H9 (cell line): ENCODE measurements at regions not wholly inside any gene's neighbourhood (a gene's known extent, or its start where the extent isn't known, plus 50 kb on each side); places are given as distances from the start of the nearest gene placed in this dataset.

Experiments
- DNase-seq: peaks from one replicate; pipeline ENCODE4 v3.0.0-alpha.2; 2017
- H2AFZ ChIP-seq: one replicate; pipeline ENCODE4 v1.6.1; 2013; ENCODE audit warnings: mild to moderate bottlenecking, low read length, control low read depth, moderate library complexity
- H2AK5ac ChIP-seq: 2 replicates; pipeline ENCODE4 v1.6.1; 2013; ENCODE audit warnings: low read length, control low read depth, mixed read lengths; ENCODE audit not compliant: insufficient read length
- H2BK120ac ChIP-seq: one replicate; pipeline ENCODE4 v1.6.1; 2013; ENCODE audit warnings: low read depth, mild to moderate bottlenecking, low read length, control low read depth, inconsistent platforms; ENCODE audit not compliant: poor library complexity, severe bottlenecking
- H2BK12ac ChIP-seq: 2 replicates; pipeline ENCODE4 v1.6.1; 2013; ENCODE audit warnings: low read length, control low read depth, mixed read lengths, low read depth; ENCODE audit not compliant: insufficient read length
- H2BK15ac ChIP-seq: 2 replicates; pipeline ENCODE4 v1.6.1; 2013; ENCODE audit warnings: low read depth, low read length, control low read depth
- H2BK20ac ChIP-seq: one replicate; pipeline ENCODE4 v1.6.1; 2013; ENCODE audit warnings: low read depth, mild to moderate bottlenecking, low read length, control low read depth, inconsistent platforms; ENCODE audit not compliant: poor library complexity, severe bottlenecking
- H2BK5ac ChIP-seq: 2 replicates; pipeline ENCODE4 v1.6.1; 2013; ENCODE audit warnings: low read length, control low read depth, mixed read lengths; ENCODE audit not compliant: insufficient read length
- H3K14ac ChIP-seq: 2 replicates; pipeline ENCODE4 v1.6.1; 2013; ENCODE audit warnings: low read length, control low read depth; ENCODE audit not compliant: insufficient read depth
- H3K18ac ChIP-seq: 2 replicates; pipeline ENCODE4 v1.6.1; 2013; ENCODE audit warnings: low read depth, mild to moderate bottlenecking, mixed read lengths, low read length, control low read depth; ENCODE audit not compliant: insufficient read length
- H3K23ac ChIP-seq: 2 replicates; pipeline ENCODE4 v1.6.1; 2013; ENCODE audit warnings: low read length, control low read depth, mixed read lengths, low read depth; ENCODE audit not compliant: insufficient read length
- H3K23me2 ChIP-seq: 2 replicates; pipeline ENCODE4 v1.6.1; 2013; ENCODE audit warnings: low read depth, mild to moderate bottlenecking, mixed read lengths, low read length, control low read depth; ENCODE audit not compliant: insufficient read length, poor library complexity, severe bottlenecking
- H3K27ac ChIP-seq: 2 replicates; pipeline ENCODE4 v1.5.1; 2013; ENCODE audit warnings: low read length, control low read depth, mixed read lengths, low read depth; ENCODE audit not compliant: insufficient read length
- H3K27me3 ChIP-seq: 2 replicates; pipeline ENCODE4 v1.6.1; 2013; ENCODE audit warnings: low read length, control low read depth, inconsistent platforms; ENCODE audit not compliant: insufficient read depth
- H3K4ac ChIP-seq: 2 replicates; pipeline ENCODE4 v1.6.1; 2013; ENCODE audit warnings: low read depth, mild to moderate bottlenecking, control low read depth, inconsistent platforms, low read length, moderate library complexity
- H3K4me1 ChIP-seq: 2 replicates; pipeline ENCODE4 v1.6.1; 2013; ENCODE audit warnings: low read length, control low read depth, inconsistent platforms; ENCODE audit not compliant: insufficient read depth
- H3K4me2 ChIP-seq: 2 replicates; pipeline ENCODE4 v1.6.1; 2013; ENCODE audit warnings: low read length, control low read depth, mixed read lengths; ENCODE audit not compliant: insufficient read length, insufficient read depth
- H3K56ac ChIP-seq: 2 replicates; pipeline ENCODE4 v1.6.1; 2013; ENCODE audit warnings: low read depth, mild to moderate bottlenecking, mixed read lengths, low read length, control low read depth; ENCODE audit not compliant: insufficient read length
- H3K79me1 ChIP-seq: 2 replicates; pipeline ENCODE4 v1.6.1; 2013; ENCODE audit warnings: low read depth, mild to moderate bottlenecking, moderate library complexity, low read length, control low read depth, inconsistent platforms; ENCODE audit not compliant: insufficient read depth, poor library complexity, severe bottlenecking
- H3K79me2 ChIP-seq: 2 replicates; pipeline ENCODE4 v1.6.1; 2013; ENCODE audit warnings: low read length, control low read depth, inconsistent platforms; ENCODE audit not compliant: insufficient read depth
- H3K9ac ChIP-seq: 2 replicates; pipeline ENCODE4 v1.6.1; 2013; ENCODE audit warnings: low read length, control low read depth, mixed read lengths; ENCODE audit not compliant: insufficient read length; ENCODE audit errors: extremely low read depth
- H3K9me3 ChIP-seq: one replicate; pipeline ENCODE4 v1.6.1; 2013; ENCODE audit warnings: low read depth, low read length, inconsistent platforms; ENCODE audit not compliant: control insufficient read depth
- H3T11ph ChIP-seq: one replicate; pipeline ENCODE4 v1.6.1; 2013; ENCODE audit warnings: mild to moderate bottlenecking, low read length, control low read depth, inconsistent platforms
- H4K20me1 ChIP-seq: one replicate; pipeline ENCODE4 v1.6.1; 2013; ENCODE audit not compliant: control insufficient read depth, insufficient read length, insufficient read depth
- H4K5ac ChIP-seq: 2 replicates; pipeline ENCODE4 v1.6.1; 2013; ENCODE audit warnings: low read depth, mild to moderate bottlenecking, mixed read lengths, low read length, control low read depth; ENCODE audit not compliant: insufficient read length
- H4K8ac ChIP-seq: replicated peaks from 2 replicates; pipeline ENCODE4 v1.6.1; 2013; ENCODE audit warnings: low read length, control low read depth, mixed read lengths, low read depth; ENCODE audit not compliant: insufficient read length
- H4K91ac ChIP-seq: 2 replicates; pipeline ENCODE4 v1.6.1; 2013; ENCODE audit warnings: low read depth, mild to moderate bottlenecking, moderate library complexity, mixed read lengths, low read length, control low read depth; ENCODE audit not compliant: insufficient read length
- H3K27ac Mint-ChIP-seq, 3 experiments: 2 replicates in 2 of 3; 3 replicates in 1 of 3; pipeline ENCODE4 v1.8.0; 2020 to 2021; ENCODE audit warnings: mixed read lengths in 3 of 3, mild to moderate bottlenecking in 1 of 3, moderate library complexity in 1 of 3
- H3K27me3 Mint-ChIP-seq: 2 replicates; pipeline ENCODE4 v1.8.0; 2021; ENCODE audit warnings: low read depth, mild to moderate bottlenecking, moderate library complexity, mixed read lengths
- H3K36me3 Mint-ChIP-seq, 3 experiments: 2 replicates in 2 of 3; 3 replicates in 1 of 3; pipeline ENCODE4 v1.8.0; 2020 to 2021; ENCODE audit warnings: low read depth in 3 of 3, mixed read lengths in 3 of 3; ENCODE audit not compliant: insufficient read depth in 1 of 3
- H3K4me1 Mint-ChIP-seq, 2 experiments: 2 replicates each; pipeline ENCODE4 v1.8.0; 2020; ENCODE audit warnings: mixed read lengths in 2 of 2
- H3K4me3 Mint-ChIP-seq, 2 experiments: 2 replicates in 1 of 2; 3 replicates in 1 of 2; pipeline ENCODE4 v1.8.0; 2020 to 2021; ENCODE audit warnings: mild to moderate bottlenecking in 2 of 2, mixed read lengths in 2 of 2, moderate library complexity in 1 of 2
- H3K9me3 Mint-ChIP-seq, 2 experiments: 2 replicates in 1 of 2; 3 replicates in 1 of 2; pipeline ENCODE4 v1.8.0; 2020; ENCODE audit warnings: mild to moderate bottlenecking in 2 of 2, mixed read lengths in 2 of 2, moderate library complexity in 1 of 2
- WGBS: extraction: QIAGEN DNeasy Blood & Tissue Kit; methylation state at CpG from one replicate; pipeline ENCODE4 v1.1.7; 2013; ENCODE audit warnings: missing lambda C conversion rate, low lambda C conversion rate, mixed read lengths; ENCODE audit not compliant: insufficient read length; ENCODE audit errors: extremely low coverage; 5-methylcytosine and 5-hydroxymethylcytosine counted together
- TF ChIP-seq, protein P1 (sequence below): fragments of 200-600 bp; sonication (generic); conservative IDR thresholded peaks from 3 replicates; pipeline ENCODE4 v1.8.0; 2021; ENCODE audit warnings: antibody characterized with exemption, mild to moderate bottlenecking

GRCh38 chr17:69728816-69729215 lies 314.3 kb downstream of the MAP2K6 start:
- peaks cover 2% of the 10 kb centered on the region for H3K27me3 Mint-ChIP-seq
- peaks cover 2 to 3% of the 10 kb centered on the region in 2 experiments; a peak in 2 of 4 replicates for H3K4me1 Mint-ChIP-seq

More at GRCh38 chr17:69728816-69729215, 314.3 kb downstream of the MAP2K6 start:
- Histone ChIP-seq H2BK20ac (no peak overlapping the region), H3T11ph (no peak overlapping the region), H2BK15ac (no peak overlapping the region), H2BK5ac (no peak overlapping the region), H4K91ac (no peak overlapping the region), H3K27ac (no peak overlapping the region), H2AK5ac (no peak overlapping the region), H3K23ac (no peak overlapping the region), H3K9ac (no peak overlapping the region), H3K18ac (no peak overlapping the region), H4K20me1 (no peaks in the 10 kb centered on the region), H3K4ac (no peak overlapping the region), H3K14ac (no peak overlapping the region), H3K9me3 (no peaks in the 10 kb centered on the region), H4K8ac (no peak overlapping the region), H3K4me1 (no peaks in the 10 kb centered on the region), H3K23me2 (no peaks in the 10 kb centered on the region), H4K5ac (no peak overlapping the region), H3K56ac (no peak overlapping the region), H2BK120ac (no peak overlapping the region), H3K4me2 (no peak overlapping the region), H3K79me2 (no peaks in the 10 kb centered on the region), H3K79me1 (no peaks in the 10 kb centered on the region), H2AFZ (no peak overlapping the region), H3K27me3 (no peaks in the 10 kb centered on the region), H2BK12ac (no peak overlapping the region)
- no peak overlapping the region for H3K4me3 Mint-ChIP-seq
- DNase-seq = no peak
- WGBS = no CpG with 5 or more reads among the region's 2 CpGs
- no peaks in the 10 kb centered on the region for H3K9me3 Mint-ChIP-seq
- H3K27ac Mint-ChIP-seq = no peak overlapping the region
- no peaks in the 10 kb centered on the region for H3K36me3 Mint-ChIP-seq
- TF ChIP-seq, protein P1, sequence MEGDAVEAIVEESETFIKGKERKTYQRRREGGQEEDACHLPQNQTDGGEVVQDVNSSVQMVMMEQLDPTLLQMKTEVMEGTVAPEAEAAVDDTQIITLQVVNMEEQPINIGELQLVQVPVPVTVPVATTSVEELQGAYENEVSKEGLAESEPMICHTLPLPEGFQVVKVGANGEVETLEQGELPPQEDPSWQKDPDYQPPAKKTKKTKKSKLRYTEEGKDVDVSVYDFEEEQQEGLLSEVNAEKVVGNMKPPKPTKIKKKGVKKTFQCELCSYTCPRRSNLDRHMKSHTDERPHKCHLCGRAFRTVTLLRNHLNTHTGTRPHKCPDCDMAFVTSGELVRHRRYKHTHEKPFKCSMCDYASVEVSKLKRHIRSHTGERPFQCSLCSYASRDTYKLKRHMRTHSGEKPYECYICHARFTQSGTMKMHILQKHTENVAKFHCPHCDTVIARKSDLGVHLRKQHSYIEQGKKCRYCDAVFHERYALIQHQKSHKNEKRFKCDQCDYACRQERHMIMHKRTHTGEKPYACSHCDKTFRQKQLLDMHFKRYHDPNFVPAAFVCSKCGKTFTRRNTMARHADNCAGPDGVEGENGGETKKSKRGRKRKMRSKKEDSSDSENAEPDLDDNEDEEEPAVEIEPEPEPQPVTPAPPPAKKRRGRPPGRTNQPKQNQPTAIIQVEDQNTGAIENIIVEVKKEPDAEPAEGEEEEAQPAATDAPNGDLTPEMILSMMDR = no peak
